ENCODE measurements at regions not wholly inside any gene's neighbourhood (a gene's known extent, or its start where the extent isn't known, plus 50 kb on each side); places are given as distances from the start of the nearest gene placed in this dataset.
A peak's percentile ranks its signal among the peaks of the same experiment; 100 is the strongest.
"Not testable (repeated sequence)": the region's sequence is repeated elsewhere in the genome, so short reads cannot be mapped to it uniquely, and the experiment has no call there.

DNA sequence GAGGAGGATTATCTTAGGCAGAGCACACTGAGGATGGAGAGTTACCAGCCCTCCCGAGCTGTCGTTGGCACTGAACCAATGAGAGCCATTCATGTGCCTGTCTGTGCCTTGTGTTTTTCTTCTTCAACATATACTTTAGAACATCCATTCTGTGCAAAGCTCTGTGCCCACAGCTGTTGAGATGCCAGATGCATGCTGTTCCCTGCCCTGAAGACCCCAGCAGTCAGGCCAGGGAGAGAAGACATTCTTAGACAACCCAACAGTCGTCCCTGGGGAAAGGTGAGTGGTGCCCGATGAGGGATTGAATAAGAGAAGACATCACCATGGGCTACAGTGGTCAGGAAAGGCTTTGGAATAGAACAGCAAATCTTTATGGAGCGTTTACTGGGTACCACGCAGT is 114.1 kb downstream of the NRN1 start:
- Mint-ChIP-seq H3K36me3 (ENCODE audit: low read depth) (no peaks in the 10 kb centered on the region), H3K9me3 (ENCODE audit: low read depth) (peaks cover 5% of the 10 kb centered on the region), H3K4me3 (ENCODE audit: unreplicated experiment) (peak overlapping the region; percentile 86), H3K27ac (ENCODE audit: unreplicated experiment) (no peak overlapping the region), H3K27me3 (ENCODE audit: low read depth) (no peaks in the 10 kb centered on the region), H3K4me1 (ENCODE audit: low read depth) (peaks cover 9% of the 10 kb centered on the region)
- DNase-seq (ENCODE audit: low spot score) = no peak
- TF ChIP-seq, protein P1, sequence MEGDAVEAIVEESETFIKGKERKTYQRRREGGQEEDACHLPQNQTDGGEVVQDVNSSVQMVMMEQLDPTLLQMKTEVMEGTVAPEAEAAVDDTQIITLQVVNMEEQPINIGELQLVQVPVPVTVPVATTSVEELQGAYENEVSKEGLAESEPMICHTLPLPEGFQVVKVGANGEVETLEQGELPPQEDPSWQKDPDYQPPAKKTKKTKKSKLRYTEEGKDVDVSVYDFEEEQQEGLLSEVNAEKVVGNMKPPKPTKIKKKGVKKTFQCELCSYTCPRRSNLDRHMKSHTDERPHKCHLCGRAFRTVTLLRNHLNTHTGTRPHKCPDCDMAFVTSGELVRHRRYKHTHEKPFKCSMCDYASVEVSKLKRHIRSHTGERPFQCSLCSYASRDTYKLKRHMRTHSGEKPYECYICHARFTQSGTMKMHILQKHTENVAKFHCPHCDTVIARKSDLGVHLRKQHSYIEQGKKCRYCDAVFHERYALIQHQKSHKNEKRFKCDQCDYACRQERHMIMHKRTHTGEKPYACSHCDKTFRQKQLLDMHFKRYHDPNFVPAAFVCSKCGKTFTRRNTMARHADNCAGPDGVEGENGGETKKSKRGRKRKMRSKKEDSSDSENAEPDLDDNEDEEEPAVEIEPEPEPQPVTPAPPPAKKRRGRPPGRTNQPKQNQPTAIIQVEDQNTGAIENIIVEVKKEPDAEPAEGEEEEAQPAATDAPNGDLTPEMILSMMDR (IDR thresholded peaks at IDR 0.05) = no peak

DNA sequence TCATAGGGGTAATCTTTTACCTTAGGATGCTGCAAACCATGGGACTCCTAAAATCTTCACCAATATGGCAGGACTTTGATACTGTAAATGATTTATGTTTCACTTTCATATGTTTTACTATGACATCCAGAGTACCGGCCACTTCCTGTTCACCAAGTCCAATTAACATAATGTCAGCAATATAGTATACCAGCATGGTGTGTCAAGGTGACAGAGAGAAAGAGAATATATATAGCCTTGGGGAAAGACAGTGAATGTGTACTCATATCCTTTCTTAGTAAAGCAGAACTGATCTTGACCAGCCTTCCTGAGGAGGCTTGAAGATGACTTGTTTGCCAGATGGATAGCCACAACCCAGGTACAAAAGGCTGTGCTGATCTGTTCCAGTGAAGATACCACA is 127.9 kb downstream of the NRN1 start:
- H3K9me3 Mint-ChIP-seq (ENCODE audit: low read depth) = peaks cover 3% of the 10 kb centered on the region
- H3K36me3 Mint-ChIP-seq (ENCODE audit: low read depth) = no peaks in the 10 kb centered on the region
- no peaks in the 10 kb centered on the region for H3K4me1 Mint-ChIP-seq (ENCODE audit: low read depth)
- H3K27ac Mint-ChIP-seq (ENCODE audit: unreplicated experiment) = no peak overlapping the region
- DNase-seq (ENCODE audit: low spot score) = no peak
- TF ChIP-seq, protein P1 (IDR thresholded peaks at IDR 0.05) = no peak
- peaks cover 5% of the 10 kb centered on the region for H3K27me3 Mint-ChIP-seq (ENCODE audit: low read depth)
- no peak overlapping the region for H3K4me3 Mint-ChIP-seq (ENCODE audit: unreplicated experiment)

DNA sequence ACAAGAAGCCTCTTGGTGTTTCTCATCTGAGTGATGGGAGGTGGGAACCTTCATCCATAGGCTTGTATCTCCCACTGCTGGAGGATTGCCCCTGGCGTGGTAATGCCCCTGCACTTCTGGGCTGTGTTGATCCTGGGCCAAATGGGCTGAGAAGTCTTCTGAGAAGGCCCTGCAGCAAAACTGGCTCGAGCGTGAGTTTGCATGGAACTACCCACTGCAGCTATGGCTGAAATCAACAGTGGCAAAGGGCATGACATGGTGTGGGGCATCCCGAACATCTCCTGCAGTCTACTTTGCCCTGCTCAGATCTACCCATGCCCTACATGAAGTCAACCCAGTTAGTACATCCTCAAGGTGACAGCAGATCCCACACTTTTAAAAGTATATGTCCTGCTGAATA is 130.6 kb downstream of the NRN1 start:
- Mint-ChIP-seq H3K27ac (ENCODE audit: unreplicated experiment) (no peak overlapping the region), H3K36me3 (ENCODE audit: low read depth) (peaks cover 5% of the 10 kb centered on the region), H3K27me3 (ENCODE audit: low read depth) (no peaks in the 10 kb centered on the region), H3K4me3 (ENCODE audit: unreplicated experiment) (no peak overlapping the region), H3K9me3 (ENCODE audit: low read depth) (peaks cover 11% of the 10 kb centered on the region), H3K4me1 (ENCODE audit: low read depth) (peaks cover 4% of the 10 kb centered on the region)
- TF ChIP-seq, protein P1 (IDR thresholded peaks at IDR 0.05) = no peak
- DNase-seq (ENCODE audit: low spot score) = no peak

DNA sequence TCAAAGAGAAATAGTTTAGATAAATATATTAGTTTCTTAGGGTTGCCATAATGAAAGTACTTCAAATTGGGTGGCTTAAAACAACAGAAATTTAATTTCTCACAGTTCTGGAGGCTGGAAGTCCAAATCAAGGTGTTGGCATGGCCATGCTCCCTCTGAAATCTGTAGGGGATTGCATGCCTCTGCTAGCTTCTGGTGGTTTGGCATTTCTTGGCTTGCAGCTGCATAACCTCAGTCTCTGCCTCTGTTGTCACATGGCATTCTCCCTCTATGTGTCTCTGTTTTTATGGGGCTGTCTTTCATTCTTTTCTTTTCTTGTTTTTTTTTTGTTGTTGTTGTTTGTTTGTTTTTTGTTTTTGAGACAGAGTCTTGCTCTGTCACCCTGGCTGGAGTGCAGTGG is 132.7 kb downstream of the NRN1 start:
- not testable (repeated sequence) for H3K27ac Mint-ChIP-seq (ENCODE audit: unreplicated experiment); H3K4me1 Mint-ChIP-seq (ENCODE audit: low read depth); DNase-seq (ENCODE audit: low spot score); H3K27me3 Mint-ChIP-seq (ENCODE audit: low read depth); H3K36me3 Mint-ChIP-seq (ENCODE audit: low read depth); H3K4me3 Mint-ChIP-seq (ENCODE audit: unreplicated experiment)
- peaks cover 17% of the 10 kb centered on the region for H3K9me3 Mint-ChIP-seq (ENCODE audit: low read depth)

DNA sequence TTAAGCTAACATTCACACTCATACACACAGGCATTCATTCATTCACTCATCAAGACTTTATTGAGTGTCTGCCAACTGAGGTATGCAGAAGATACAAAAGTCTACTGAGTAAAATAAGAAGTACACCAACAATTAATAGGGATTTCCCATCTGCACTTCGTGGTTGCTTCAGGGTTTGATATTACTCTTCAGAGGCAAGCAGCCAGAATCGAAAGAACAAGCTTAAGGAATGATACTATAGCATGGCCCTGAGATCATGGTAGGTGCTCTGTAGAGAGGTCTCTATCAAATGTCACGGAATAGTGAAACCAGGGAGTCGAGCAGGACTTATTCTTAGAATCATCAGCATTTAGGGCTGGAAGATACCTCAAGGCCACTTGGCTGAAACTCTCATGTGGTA is 135.4 kb downstream of the NRN1 start:
- Mint-ChIP-seq H3K9me3 (ENCODE audit: low read depth) (peaks cover 19% of the 10 kb centered on the region), H3K27me3 (ENCODE audit: low read depth) (no peaks in the 10 kb centered on the region), H3K36me3 (ENCODE audit: low read depth) (peaks cover 5% of the 10 kb centered on the region), H3K4me1 (ENCODE audit: low read depth) (peaks cover 12% of the 10 kb centered on the region), H3K27ac (ENCODE audit: unreplicated experiment) (no peak overlapping the region), H3K4me3 (ENCODE audit: unreplicated experiment) (no peak overlapping the region)
- TF ChIP-seq, protein P1 (IDR thresholded peaks at IDR 0.05) = no peak
- no peak for DNase-seq (ENCODE audit: low spot score)

DNA sequence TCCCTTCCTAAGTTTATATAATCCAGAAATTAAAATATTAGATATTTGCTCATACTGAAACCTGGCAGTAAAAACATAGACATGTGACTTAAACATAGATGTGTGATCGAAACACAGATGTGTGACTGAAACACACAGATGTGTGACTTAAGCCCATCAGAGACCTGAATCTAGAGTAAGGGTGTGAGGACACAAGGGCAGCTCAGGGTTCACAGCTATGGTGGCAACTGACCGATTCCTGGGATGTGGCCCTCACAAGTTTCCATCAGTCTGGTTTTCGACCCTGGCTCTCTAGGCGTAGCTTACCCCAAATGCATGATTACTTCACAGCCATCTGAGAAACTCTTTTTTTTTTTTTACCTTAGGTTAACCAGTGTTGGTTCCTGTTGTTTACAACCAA is 137.0 kb downstream of the NRN1 start:
- no peak overlapping the region for H3K27ac Mint-ChIP-seq (ENCODE audit: unreplicated experiment)
- H3K4me3 Mint-ChIP-seq (ENCODE audit: unreplicated experiment) = no peak overlapping the region
- H3K4me1 Mint-ChIP-seq (ENCODE audit: low read depth) = peaks cover 14% of the 10 kb centered on the region
- no peaks in the 10 kb centered on the region for H3K27me3 Mint-ChIP-seq (ENCODE audit: low read depth)
- H3K9me3 Mint-ChIP-seq (ENCODE audit: low read depth) = peaks cover 22% of the 10 kb centered on the region
- TF ChIP-seq, protein P1 (IDR thresholded peaks at IDR 0.05) = no peak
- H3K36me3 Mint-ChIP-seq (ENCODE audit: low read depth) = peaks cover 5% of the 10 kb centered on the region
- no peak for DNase-seq (ENCODE audit: low spot score)

All from chondrocyte (in vitro differentiated cells).